ENCODE measurements at regions not wholly inside any gene's neighbourhood (a gene's known extent, or its start where the extent isn't known, plus 50 kb on each side); places are given as distances from the start of the nearest gene placed in this dataset.

GRCh38 chr6:92195796-92196195 is 1223.6 kb downstream of the EPHA7 start:
- DNase-seq (ENCODE audit: extremely low read depth, low read depth): no peak

- no peak for DNase-seq (ENCODE audit: extremely low read depth, low read depth)
Observed at GRCh38 chr6:92188016-92188415, 1231.3 kb downstream of the EPHA7 start.

GRCh38 chr6:92184933-92185332 is 1234.4 kb downstream of the EPHA7 start:
- no peak for DNase-seq (ENCODE audit: extremely low read depth, low read depth)

- DNase-seq (ENCODE audit: extremely low read depth, low read depth): no peak
Observed at GRCh38 chr6:92181347-92181746, 1238.0 kb downstream of the EPHA7 start.

- no peak for DNase-seq (ENCODE audit: extremely low read depth, low read depth)
Observed at GRCh38 chr6:92180090-92180489, 1239.3 kb downstream of the EPHA7 start.

- DNase-seq (ENCODE audit: extremely low read depth, low read depth): no peak
Observed at GRCh38 chr6:92176666-92177065, 1242.7 kb downstream of the EPHA7 start.

- DNase-seq (ENCODE audit: extremely low read depth, low read depth): no peak
Observed at GRCh38 chr6:92174398-92175073, 1244.8 kb downstream of the EPHA7 start.

GRCh38 chr6:92169506-92169905 is 1249.9 kb downstream of the EPHA7 start:
- no peak for DNase-seq (ENCODE audit: extremely low read depth, low read depth)

GRCh38 chr6:92166666-92167065 is 1252.7 kb downstream of the EPHA7 start:
- DNase-seq (ENCODE audit: extremely low read depth, low read depth): no peak

GRCh38 chr6:92161953-92162352 is 1257.4 kb downstream of the EPHA7 start:
- no peak for DNase-seq (ENCODE audit: extremely low read depth, low read depth)

- no peak for DNase-seq (ENCODE audit: extremely low read depth, low read depth)
Observed at GRCh38 chr6:92160226-92160625, 1259.1 kb downstream of the EPHA7 start.

- DNase-seq (ENCODE audit: extremely low read depth, low read depth): no peak
Observed at GRCh38 chr6:92159046-92159445, 1260.3 kb downstream of the EPHA7 start.

- DNase-seq (ENCODE audit: extremely low read depth, low read depth): no peak
Observed at GRCh38 chr6:92150553-92150952, 1268.8 kb downstream of the EPHA7 start.

- no peak for DNase-seq (ENCODE audit: extremely low read depth, low read depth)
Observed at GRCh38 chr6:92147246-92147645, 1272.1 kb downstream of the EPHA7 start.

GRCh38 chr6:92139601-92140000 is 1279.8 kb downstream of the EPHA7 start:
- DNase-seq (ENCODE audit: extremely low read depth, low read depth): no peak

GRCh38 chr6:92132957-92133356 is 1286.4 kb downstream of the EPHA7 start:
- DNase-seq (ENCODE audit: extremely low read depth, low read depth): no peak

- DNase-seq (ENCODE audit: extremely low read depth, low read depth): no peak
Observed at GRCh38 chr6:92132457-92132856, 1286.9 kb downstream of the EPHA7 start.

- DNase-seq (ENCODE audit: extremely low read depth, low read depth): no peak
Observed at GRCh38 chr6:92130944-92131343, 1288.4 kb downstream of the EPHA7 start.

GRCh38 chr6:92126983-92127382 is 1292.4 kb downstream of the EPHA7 start:
- DNase-seq (ENCODE audit: extremely low read depth, low read depth): no peak

GRCh38 chr6:92126088-92126487 is 1293.3 kb downstream of the EPHA7 start:
- DNase-seq (ENCODE audit: extremely low read depth, low read depth): no peak

- no peak for DNase-seq (ENCODE audit: extremely low read depth, low read depth)
Observed at GRCh38 chr6:92125681-92126080, 1293.7 kb downstream of the EPHA7 start.

GRCh38 chr6:92124200-92124651 is 1295.1 kb downstream of the EPHA7 start:
- DNase-seq (ENCODE audit: extremely low read depth, low read depth): no peak

- DNase-seq (ENCODE audit: extremely low read depth, low read depth): peak; percentile 2
Observed at GRCh38 chr6:92122746-92123145, 1296.6 kb downstream of the EPHA7 start.
